ENCODE measurements at regions not wholly inside any gene's neighbourhood (a gene's known extent, or its start where the extent isn't known, plus 50 kb on each side); places are given as distances from the start of the nearest gene placed in this dataset.
A peak's percentile ranks its signal among the peaks of the same experiment; 100 is the strongest.

DNA sequence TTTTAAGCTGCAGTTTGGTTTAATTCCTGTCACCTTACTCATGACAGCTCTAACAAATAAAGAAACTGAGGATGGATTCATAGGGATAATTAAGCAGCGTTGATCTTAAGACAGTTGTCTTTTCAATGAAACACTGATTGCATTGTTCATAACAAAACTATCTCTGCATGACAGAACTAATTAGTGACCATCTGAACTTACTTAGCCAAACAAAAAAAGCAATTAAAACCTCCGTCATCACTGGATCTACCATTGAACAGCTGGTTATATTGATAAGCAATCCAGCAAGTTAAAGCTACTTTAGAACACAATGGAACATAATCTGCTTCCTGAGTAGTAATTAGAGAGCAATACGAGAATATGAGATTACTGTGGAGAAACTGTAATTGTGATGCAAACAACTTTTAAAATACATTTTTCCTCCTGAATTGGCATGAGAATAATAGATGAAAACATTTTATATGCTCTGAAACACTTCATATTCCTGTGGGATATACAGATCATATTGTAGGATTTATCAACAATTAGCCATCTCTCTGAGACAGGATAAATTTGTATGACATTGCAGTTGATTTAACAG, 2576.8 kb downstream of the PCDH7 start:
- H3T11ph ChIP-seq (ENCODE audit: low read length) = no peak overlapping the region

More for the DNA sequence above, 2576.8 kb downstream of the PCDH7 start:
- Histone ChIP-seq H3K27me3 (ENCODE audit: insufficient read depth, low read length) (no peaks in the 10 kb centered on the region), H3K79me1 (ENCODE audit: insufficient read depth, low read depth, low read length, poor library complexity, severe bottlenecking) (no peaks in the 10 kb centered on the region), H3K79me2 (ENCODE audit: insufficient read depth, low read length) (no peaks in the 10 kb centered on the region), H2BK5ac (ENCODE audit: insufficient read length, low read length) (no peak overlapping the region), H2BK12ac (ENCODE audit: insufficient read length, low read depth, low read length) (no peak overlapping the region), H3K9ac (ENCODE audit: extremely low read depth, insufficient read length, low read length) (no peak overlapping the region), H3K4ac (ENCODE audit: low read depth, low read length) (no peak overlapping the region), H3K27ac (ENCODE audit: insufficient read length, low read depth, low read length) (no peak overlapping the region), H4K5ac (ENCODE audit: insufficient read length, low read depth, low read length) (no peak overlapping the region), H3K18ac (ENCODE audit: insufficient read length, low read depth, low read length) (no peak overlapping the region), H2BK120ac (ENCODE audit: low read depth, low read length, poor library complexity, severe bottlenecking) (no peak overlapping the region), H3K9me3 (ENCODE audit: control insufficient read depth, low read depth, low read length) (no peaks in the 10 kb centered on the region), H3K23ac (ENCODE audit: insufficient read length, low read depth, low read length) (no peak overlapping the region), H4K20me1 (ENCODE audit: control insufficient read depth, insufficient read depth, insufficient read length) (no peaks in the 10 kb centered on the region), H2BK20ac (ENCODE audit: low read depth, low read length, poor library complexity, severe bottlenecking) (no peak overlapping the region), H3K23me2 (ENCODE audit: insufficient read length, low read depth, low read length, poor library complexity, severe bottlenecking) (no peaks in the 10 kb centered on the region), H2AK5ac (ENCODE audit: insufficient read length, low read length) (no peak overlapping the region), H3K14ac (ENCODE audit: insufficient read depth, low read length) (no peak overlapping the region), H2BK15ac (ENCODE audit: low read depth, low read length) (no peak overlapping the region), H3K56ac (ENCODE audit: insufficient read length, low read depth, low read length) (no peak overlapping the region), H4K8ac (replicated peaks; ENCODE audit: insufficient read length, low read depth, low read length) (no peak overlapping the region), H4K91ac (ENCODE audit: insufficient read length, low read depth, low read length) (no peak overlapping the region), H3K4me1 (ENCODE audit: insufficient read depth, low read length) (no peaks in the 10 kb centered on the region; the same call in 1 of the 2 replicates), H2AFZ (ENCODE audit: low read length) (no peak overlapping the region), H3K4me2 (ENCODE audit: insufficient read depth, insufficient read length, low read length) (no peak overlapping the region)
- TF ChIP-seq, protein P1, sequence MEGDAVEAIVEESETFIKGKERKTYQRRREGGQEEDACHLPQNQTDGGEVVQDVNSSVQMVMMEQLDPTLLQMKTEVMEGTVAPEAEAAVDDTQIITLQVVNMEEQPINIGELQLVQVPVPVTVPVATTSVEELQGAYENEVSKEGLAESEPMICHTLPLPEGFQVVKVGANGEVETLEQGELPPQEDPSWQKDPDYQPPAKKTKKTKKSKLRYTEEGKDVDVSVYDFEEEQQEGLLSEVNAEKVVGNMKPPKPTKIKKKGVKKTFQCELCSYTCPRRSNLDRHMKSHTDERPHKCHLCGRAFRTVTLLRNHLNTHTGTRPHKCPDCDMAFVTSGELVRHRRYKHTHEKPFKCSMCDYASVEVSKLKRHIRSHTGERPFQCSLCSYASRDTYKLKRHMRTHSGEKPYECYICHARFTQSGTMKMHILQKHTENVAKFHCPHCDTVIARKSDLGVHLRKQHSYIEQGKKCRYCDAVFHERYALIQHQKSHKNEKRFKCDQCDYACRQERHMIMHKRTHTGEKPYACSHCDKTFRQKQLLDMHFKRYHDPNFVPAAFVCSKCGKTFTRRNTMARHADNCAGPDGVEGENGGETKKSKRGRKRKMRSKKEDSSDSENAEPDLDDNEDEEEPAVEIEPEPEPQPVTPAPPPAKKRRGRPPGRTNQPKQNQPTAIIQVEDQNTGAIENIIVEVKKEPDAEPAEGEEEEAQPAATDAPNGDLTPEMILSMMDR (conservative IDR thresholded peaks at IDR 0.05) = no peak
- no CpG with 5 or more reads among the region's 3 CpGs for WGBS (ENCODE audit: extremely low coverage, insufficient read length, low lambda C conversion rate)
- no peak for DNase-seq
- Mint-ChIP-seq H3K27ac (peak overlapping the region in 1 of 3 experiments; percentile 34; a peak in 1 of 7 replicates), H3K27me3 (ENCODE audit: low read depth) (no peaks in the 10 kb centered on the region), H3K4me1 (peaks cover 6 to 7% of the 10 kb centered on the region in 2 experiments; a peak in 3 of 4 replicates), H3K4me3 (no peak overlapping the region), H3K9me3 (no peaks in the 10 kb centered on the region), H3K36me3 (ENCODE audit: insufficient read depth in 1 of 3, low read depth in 3 of 3) (no peaks in the 10 kb centered on the region)

Measured in H9 (cell line).